H4 (cell line): ENCODE measurements at regions not wholly inside any gene's neighbourhood (a gene's known extent, or its start where the extent isn't known, plus 50 kb on each side); places are given as distances from the start of the nearest gene placed in this dataset.

Experiments
- DNase-seq: peaks from one replicate; pipeline ENCODE4 v3.0.0-alpha.2; 2015; ENCODE audit warnings: low spot score

- DNase-seq = no peak
These were observed 199.8 kb upstream of the CCDC150 start for GRCh38 chr2:196439760-196440159.

GRCh38 chr2:196440413-196440812 is 199.1 kb upstream of the CCDC150 start:
- no peak for DNase-seq

GRCh38 chr2:196441527-196441926 is 198.0 kb upstream of the CCDC150 start:
- DNase-seq = no peak

- DNase-seq = no peak
These were observed 197.3 kb upstream of the CCDC150 start for GRCh38 chr2:196442211-196442610.

GRCh38 chr2:196444442-196444841 is 195.1 kb upstream of the CCDC150 start:
- DNase-seq = no peak

- DNase-seq = no peak
These were observed 193.5 kb upstream of the CCDC150 start for GRCh38 chr2:196445991-196446390.

- DNase-seq = no peak
These were observed 191.0 kb upstream of the CCDC150 start for GRCh38 chr2:196448407-196449079.

GRCh38 chr2:196449083-196449482 is 190.4 kb upstream of the CCDC150 start:
- DNase-seq = no peak

- DNase-seq = no peak
These were observed 186.8 kb upstream of the CCDC150 start for GRCh38 chr2:196452758-196453157.

- DNase-seq = peak; percentile 25
These were observed 185.9 kb upstream of the CCDC150 start for GRCh38 chr2:196453613-196454047.

- no peak for DNase-seq
These were observed 185.0 kb upstream of the CCDC150 start for GRCh38 chr2:196454492-196454891.

- peak; percentile 72 for DNase-seq
These were observed 180.0 kb upstream of the CCDC150 start for GRCh38 chr2:196459539-196459938.

GRCh38 chr2:196463706-196464105 is 175.8 kb upstream of the CCDC150 start:
- no peak for DNase-seq

GRCh38 chr2:196464311-196464710 is 175.2 kb upstream of the CCDC150 start:
- no peak for DNase-seq

GRCh38 chr2:196466581-196466980 is 172.9 kb upstream of the CCDC150 start:
- no peak for DNase-seq

GRCh38 chr2:196468394-196468793 is 171.1 kb upstream of the CCDC150 start:
- peak; percentile 21 for DNase-seq

GRCh38 chr2:196473617-196474016 is 165.9 kb upstream of the CCDC150 start:
- DNase-seq = no peak

GRCh38 chr2:196475611-196476010 is 163.9 kb upstream of the CCDC150 start:
- DNase-seq = no peak

- no peak for DNase-seq
These were observed 160.9 kb upstream of the CCDC150 start for GRCh38 chr2:196478588-196478987.

- peak; percentile 22 for DNase-seq
These were observed 160.2 kb upstream of the CCDC150 start for GRCh38 chr2:196479350-196479749.

GRCh38 chr2:196480653-196481323 is 158.7 kb upstream of the CCDC150 start:
- no peak for DNase-seq

GRCh38 chr2:196481324-196481697 is 158.2 kb upstream of the CCDC150 start:
- peak; percentile 27 for DNase-seq
